ENCODE measurements at regions not wholly inside any gene's neighbourhood (a gene's known extent, or its start where the extent isn't known, plus 50 kb on each side); places are given as distances from the start of the nearest gene placed in this dataset.

- WGBS, 5 donors: 79 to 87% (median 80%) methylated on average over 1 of the region's 1 CpG
- Histone ChIP-seq H3K27ac (no peak overlapping the region), H3K4me3 (no peak overlapping the region), H3K4me1 (no peaks in the 10 kb centered on the region), H3K36me3 (no peaks in the 10 kb centered on the region), H3K27me3 (no peaks in the 10 kb centered on the region), H3K9me3 (peaks cover 0 to 50% (median 19%) of the 10 kb centered on the region in 4 donors)
- intact Hi-C loops (cut with DNase I; ENCODE audit: low total_unique reads): no loop called here
- DNase-seq: no peak
- no peak for TF ChIP-seq POLR2AphosphoS5 (IDR thresholded peaks at IDR 0.05)
- no peak for TF ChIP-seq POLR2A (IDR thresholded peaks at IDR 0.05)
- TF ChIP-seq EP300 (IDR thresholded peaks at IDR 0.05): no peak
- TF ChIP-seq CTCF (IDR thresholded peaks at IDR 0.05): no peak
Measured at GRCh38 chr2:153787612-153788011, 84.1 kb upstream of the GALNT13 start.

- Histone ChIP-seq H3K9me3 (no peaks in the 10 kb centered on the region), H3K27me3 (no peaks in the 10 kb centered on the region), H3K36me3 (no peaks in the 10 kb centered on the region), H3K4me3 (no peak overlapping the region), H3K27ac (no peak overlapping the region), H3K4me1 (no peaks in the 10 kb centered on the region)
- intact Hi-C loops (cut with DNase I; ENCODE audit: low total_unique reads): no loop called here
- DNase-seq: no peak
- TF ChIP-seq EP300 (IDR thresholded peaks at IDR 0.05) (no peak), CTCF (IDR thresholded peaks at IDR 0.05) (no peak), POLR2A (IDR thresholded peaks at IDR 0.05) (no peak), POLR2AphosphoS5 (IDR thresholded peaks at IDR 0.05) (no peak)
Measured at GRCh38 chr2:153802671-153803070, 69.1 kb upstream of the GALNT13 start.

GRCh38 chr2:153808679-153809078 is 63.0 kb upstream of the GALNT13 start:
- no peak for DNase-seq
- intact Hi-C loops (cut with DNase I; ENCODE audit: low total_unique reads): no loop called here
- H3K27me3 ChIP-seq: no peaks in the 10 kb centered on the region
- no peaks in the 10 kb centered on the region for H3K9me3 ChIP-seq
- TF ChIP-seq POLR2AphosphoS5 (IDR thresholded peaks at IDR 0.05) (no peak), CTCF (IDR thresholded peaks at IDR 0.05) (no peak), POLR2A (IDR thresholded peaks at IDR 0.05) (no peak), EP300 (IDR thresholded peaks at IDR 0.05) (no peak)
- no peak overlapping the region for H3K4me3 ChIP-seq
- H3K27ac ChIP-seq: no peak overlapping the region
- no peaks in the 10 kb centered on the region for H3K4me1 ChIP-seq
- H3K36me3 ChIP-seq: no peaks in the 10 kb centered on the region

GRCh38 chr2:153811516-153811915 is 60.2 kb upstream of the GALNT13 start:
- H3K27ac ChIP-seq: no peak overlapping the region
- no peak overlapping the region for H3K4me3 ChIP-seq
- TF ChIP-seq POLR2A (IDR thresholded peaks at IDR 0.05) (no peak), POLR2AphosphoS5 (IDR thresholded peaks at IDR 0.05) (no peak), EP300 (IDR thresholded peaks at IDR 0.05) (no peak), CTCF (IDR thresholded peaks at IDR 0.05) (no peak)
- no peaks in the 10 kb centered on the region for H3K9me3 ChIP-seq
- no peaks in the 10 kb centered on the region for H3K27me3 ChIP-seq
- no peak for DNase-seq
- no peaks in the 10 kb centered on the region for H3K36me3 ChIP-seq
- intact Hi-C loops (cut with DNase I; ENCODE audit: low total_unique reads): no loop called here
- 19 to 46% (median 35%) methylated on average over 1 of the region's 1 CpG for WGBS, 5 donors
- no peaks in the 10 kb centered on the region for H3K4me1 ChIP-seq

- H3K36me3 ChIP-seq: no peaks in the 10 kb centered on the region
- TF ChIP-seq EP300 (IDR thresholded peaks at IDR 0.05) (no peak), CTCF (IDR thresholded peaks at IDR 0.05) (no peak), POLR2A (IDR thresholded peaks at IDR 0.05) (no peak), POLR2AphosphoS5 (IDR thresholded peaks at IDR 0.05) (no peak)
- no peaks in the 10 kb centered on the region for H3K27me3 ChIP-seq
- H3K27ac ChIP-seq: no peak overlapping the region
- no peaks in the 10 kb centered on the region for H3K9me3 ChIP-seq
- DNase-seq: no peak
- intact Hi-C loops (cut with DNase I; ENCODE audit: low total_unique reads): no loop called here
- no peak overlapping the region for H3K4me3 ChIP-seq
- 28 to 45% (median 33%) methylated on average over 1 of the region's 1 CpG for WGBS, 5 donors
- no peaks in the 10 kb centered on the region for H3K4me1 ChIP-seq
Measured at GRCh38 chr2:153812632-153813031, 59.1 kb upstream of the GALNT13 start.
